ENCODE measurements at regions not wholly inside any gene's neighbourhood (a gene's known extent, or its start where the extent isn't known, plus 50 kb on each side); places are given as distances from the start of the nearest gene placed in this dataset.

- Histone ChIP-seq H3K4me3 (ENCODE audit: low read depth, low read length, poor library complexity, severe bottlenecking) (no peak overlapping the region), H3K27ac (ENCODE audit: low read depth, low read length, poor library complexity, severe bottlenecking) (no peak overlapping the region), H3K4me2 (ENCODE audit: low read length) (no peak overlapping the region), H3K36me3 (ENCODE audit: insufficient read depth, low read length) (no peaks in the 10 kb centered on the region), H3K4me1 (ENCODE audit: insufficient read depth, low read length, poor library complexity, severe bottlenecking) (no peaks in the 10 kb centered on the region), H3K9me3 (ENCODE audit: low read length) (no peaks in the 10 kb centered on the region), H4K20me1 (ENCODE audit: insufficient read depth, low read length) (no peaks in the 10 kb centered on the region), H3K9me2 (ENCODE audit: insufficient read depth, low read length) (no peaks in the 10 kb centered on the region), H3K79me2 (ENCODE audit: insufficient read depth, low read depth, low read length) (no peaks in the 10 kb centered on the region), H2AFZ (ENCODE audit: low read length) (no peak overlapping the region)
- POLR2A ChIA-PET, result interaction anchor here (0.8 kb wide), 1 partner anchor 12 kb away, joined by 3 read pairs; no protein-coding TSS in a partner anchor
- CTCF ChIA-PET (ENCODE audit: unreplicated experiment), result no interaction called here
- intact Hi-C loops (cut with micrococcal nuclease; ENCODE audit: unreplicated experiment), result no loop called here
- BruUV-seq (replicated peaks), result no TSS peak
- DNase-seq (ENCODE audit: low spot score), result no peak
- TF ChIP-seq EZH2phosphoT487 (IDR thresholded peaks at IDR 0.05; ENCODE audit: borderline replicate concordance, low read depth, low read length), result no peak
- TF ChIP-seq, protein P1, sequence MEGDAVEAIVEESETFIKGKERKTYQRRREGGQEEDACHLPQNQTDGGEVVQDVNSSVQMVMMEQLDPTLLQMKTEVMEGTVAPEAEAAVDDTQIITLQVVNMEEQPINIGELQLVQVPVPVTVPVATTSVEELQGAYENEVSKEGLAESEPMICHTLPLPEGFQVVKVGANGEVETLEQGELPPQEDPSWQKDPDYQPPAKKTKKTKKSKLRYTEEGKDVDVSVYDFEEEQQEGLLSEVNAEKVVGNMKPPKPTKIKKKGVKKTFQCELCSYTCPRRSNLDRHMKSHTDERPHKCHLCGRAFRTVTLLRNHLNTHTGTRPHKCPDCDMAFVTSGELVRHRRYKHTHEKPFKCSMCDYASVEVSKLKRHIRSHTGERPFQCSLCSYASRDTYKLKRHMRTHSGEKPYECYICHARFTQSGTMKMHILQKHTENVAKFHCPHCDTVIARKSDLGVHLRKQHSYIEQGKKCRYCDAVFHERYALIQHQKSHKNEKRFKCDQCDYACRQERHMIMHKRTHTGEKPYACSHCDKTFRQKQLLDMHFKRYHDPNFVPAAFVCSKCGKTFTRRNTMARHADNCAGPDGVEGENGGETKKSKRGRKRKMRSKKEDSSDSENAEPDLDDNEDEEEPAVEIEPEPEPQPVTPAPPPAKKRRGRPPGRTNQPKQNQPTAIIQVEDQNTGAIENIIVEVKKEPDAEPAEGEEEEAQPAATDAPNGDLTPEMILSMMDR (conservative IDR thresholded peaks at IDR 0.05; ENCODE audit: low read length), result no peak
These were observed 106.8 kb upstream of the RAI2 start for GRCh38 chrX:17967888-17968287.

GRCh38 chrX:17964871-17965270 is 103.8 kb upstream of the RAI2 start:
- intact Hi-C loops (cut with micrococcal nuclease; ENCODE audit: unreplicated experiment), result no loop called here
- CTCF ChIA-PET (ENCODE audit: unreplicated experiment), result no interaction called here

DNA sequence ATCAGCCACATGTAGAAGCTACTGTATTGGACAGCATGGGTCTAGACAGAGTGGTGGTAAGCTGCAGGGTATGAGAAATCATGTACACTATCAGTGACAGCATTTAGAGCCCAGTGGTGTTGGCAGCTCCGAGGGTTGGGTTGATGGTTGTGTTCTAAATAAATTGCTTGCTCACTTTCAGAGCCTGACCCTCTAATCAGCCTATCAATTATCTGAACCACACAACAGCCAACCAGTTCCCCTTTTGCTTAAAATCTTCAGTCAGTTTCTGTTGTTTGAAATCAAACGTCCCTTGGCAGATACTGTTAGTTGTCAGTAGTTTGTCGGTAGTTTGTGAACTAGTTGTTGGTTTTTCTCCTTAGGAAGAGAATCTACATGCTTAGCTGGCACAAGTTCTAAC is 99.8 kb upstream of the RAI2 start:
- DNase-seq (ENCODE audit: low spot score), result no peak
- Histone ChIP-seq H3K36me3 (ENCODE audit: insufficient read depth, low read length) (no peaks in the 10 kb centered on the region), H3K27ac (ENCODE audit: low read depth, low read length, poor library complexity, severe bottlenecking) (no peak overlapping the region), H3K4me1 (ENCODE audit: insufficient read depth, low read length, poor library complexity, severe bottlenecking) (no peaks in the 10 kb centered on the region), H4K20me1 (ENCODE audit: insufficient read depth, low read length) (no peaks in the 10 kb centered on the region), H3K9me3 (ENCODE audit: low read length) (no peaks in the 10 kb centered on the region), H3K4me2 (ENCODE audit: low read length) (no peak overlapping the region), H3K9me2 (ENCODE audit: insufficient read depth, low read length) (no peaks in the 10 kb centered on the region), H2AFZ (ENCODE audit: low read length) (no peak overlapping the region), H3K79me2 (ENCODE audit: insufficient read depth, low read depth, low read length) (no peaks in the 10 kb centered on the region), H3K4me3 (ENCODE audit: low read depth, low read length, poor library complexity, severe bottlenecking) (no peak overlapping the region)
- ChIA-PET POLR2A (interaction anchor here (0.7 kb wide), 1 partner anchor 35 kb away, joined by 4 read pairs; no protein-coding TSS in a partner anchor), CTCF (ENCODE audit: unreplicated experiment) (no interaction called here)
- intact Hi-C loops (cut with micrococcal nuclease; ENCODE audit: unreplicated experiment), result no loop called here
- BruUV-seq (replicated peaks), result no TSS peak
- TF ChIP-seq, protein P1 (conservative IDR thresholded peaks at IDR 0.05; ENCODE audit: low read length), result no peak
- no peak for TF ChIP-seq EZH2phosphoT487 (IDR thresholded peaks at IDR 0.05; ENCODE audit: borderline replicate concordance, low read depth, low read length)

More at GRCh38 chrX:17964871-17965270, 103.8 kb upstream of the RAI2 start:
- H3K4me3 ChIP-seq (ENCODE audit: low read depth, low read length, poor library complexity, severe bottlenecking), result no peak overlapping the region
- H4K20me1 ChIP-seq (ENCODE audit: insufficient read depth, low read length), result no peaks in the 10 kb centered on the region
- DNase-seq (ENCODE audit: low spot score), result no peak
- H3K4me1 ChIP-seq (ENCODE audit: insufficient read depth, low read length, poor library complexity, severe bottlenecking), result no peaks in the 10 kb centered on the region
- H2AFZ ChIP-seq (ENCODE audit: low read length), result no peak overlapping the region
- no peaks in the 10 kb centered on the region for H3K9me3 ChIP-seq (ENCODE audit: low read length)
- no peak overlapping the region for H3K4me2 ChIP-seq (ENCODE audit: low read length)
- POLR2A ChIA-PET, result no interaction called here
- BruUV-seq (replicated peaks), result no TSS peak
- no peaks in the 10 kb centered on the region for H3K9me2 ChIP-seq (ENCODE audit: insufficient read depth, low read length)
- no peak overlapping the region for H3K27ac ChIP-seq (ENCODE audit: low read depth, low read length, poor library complexity, severe bottlenecking)
- no peaks in the 10 kb centered on the region for H3K79me2 ChIP-seq (ENCODE audit: insufficient read depth, low read depth, low read length)
- TF ChIP-seq EZH2phosphoT487 (IDR thresholded peaks at IDR 0.05; ENCODE audit: borderline replicate concordance, low read depth, low read length), result no peak
- TF ChIP-seq, protein P1 (conservative IDR thresholded peaks at IDR 0.05; ENCODE audit: low read length), result no peak
- H3K36me3 ChIP-seq (ENCODE audit: insufficient read depth, low read length), result no peaks in the 10 kb centered on the region

Data from OCI-LY7 (cell line).